GM12878 (cell line): ENCODE measurements at regions not wholly inside any gene's neighbourhood (a gene's known extent, or its start where the extent isn't known, plus 50 kb on each side); places are given as distances from the start of the nearest gene placed in this dataset.

Experiments
- ATAC-seq: fragments of 200-7000 bp; cut with Tn5 transposase; 3 replicates; pipeline ENCODE4 v1.9.1; 2020; ENCODE audit warnings: mild to moderate bottlenecking, moderate library complexity
- BruUV-seq: library from RNA; stranded (reverse); fragments of 400-500 nt; replicated peaks from 2 replicates; lab custom pipeline; 2021; lab: Mats Ljungman, UMichigan
- CTCF ChIA-PET: fragments of 300-600 bp; sonication (Branson Sonifier 250); formaldehyde crosslinking; extraction: SDS; loops from one replicate; lab custom pipeline; 2021; ENCODE audit warnings: inconsistent platforms; lab: Yijun Ruan, JAX
- POLR2A ChIA-PET: fragments of 350-600 bp; formaldehyde crosslinking; extraction: SDS; loops from one replicate; lab custom pipeline; 2021; ENCODE audit warnings: inconsistent platforms; lab: Charles Lee
- RAD21 ChIA-PET: fragments of 300-600 bp; sonication (Branson Sonifier 250); formaldehyde crosslinking; loops from one replicate; lab custom pipeline; 2023; ENCODE audit warnings: antibody characterized with exemption; ENCODE audit not compliant: unreplicated experiment; lab: Charles Lee
- SMC1A ChIA-PET: fragments of 300-600 bp; sonication (Branson Sonifier 250); formaldehyde crosslinking; loops from one replicate; lab custom pipeline; 2023; ENCODE audit not compliant: unreplicated experiment, uncharacterized antibody; lab: Charles Lee
- DNase-seq: peaks from one replicate; pipeline ENCODE4 v3.0.0-alpha.2; 2011; ENCODE audit warnings: low read depth, low spot score
- FAIRE-seq: peaks from 3 replicates; lab custom pipeline; 2011; peaks lifted over from hg19 to GRCh38; lab: Jason Lieb, UNC
- H2AFZ ChIP-seq: 2 replicates; pipeline ENCODE4 v1.6.0; 2011; ENCODE audit warnings: low read depth, low read length, control low read depth; ENCODE audit not compliant: control insufficient read depth
- H3K27ac ChIP-seq: 2 replicates; pipeline ENCODE4 v1.5.1; 2011; ENCODE audit warnings: control low read depth; ENCODE audit not compliant: control insufficient read depth, insufficient read depth
- H3K27me3 ChIP-seq, 2 experiments: replicated peaks in 1 of 2; 2 replicates each; pipeline versions ENCODE4 v1.6.0 to v1.6.1; 2011; ENCODE audit warnings: low read length in 1 of 2; ENCODE audit not compliant: control insufficient read depth in 2 of 2, insufficient read depth in 2 of 2
- H3K36me3 ChIP-seq, 2 experiments: 2 replicates each; pipeline ENCODE4 v1.5.1; 2011; ENCODE audit warnings: low read length in 1 of 2; ENCODE audit not compliant: control insufficient read depth in 2 of 2, insufficient read depth in 2 of 2
- H3K4me1 ChIP-seq: 2 replicates; pipeline ENCODE4 v1.6.1; 2011; ENCODE audit warnings: mild to moderate bottlenecking, low read length, moderate library complexity, mixed read lengths; ENCODE audit not compliant: control insufficient read depth, insufficient read depth
- H3K4me2 ChIP-seq: 2 replicates; pipeline ENCODE4 v1.6.0; 2011; ENCODE audit warnings: control low read depth; ENCODE audit not compliant: control insufficient read depth, insufficient read depth
- H3K4me3 ChIP-seq: fragments of 200-600 bp; sonication (generic); 2 replicates; pipeline ENCODE4 v1.5.1; 2016
- H3K79me2 ChIP-seq: 2 replicates; pipeline ENCODE4 v1.6.0; 2011; ENCODE audit warnings: low read length; ENCODE audit not compliant: control insufficient read depth, insufficient read depth
- H3K9ac ChIP-seq: 2 replicates; pipeline ENCODE4 v1.8.0; 2011; ENCODE audit warnings: low read length, control low read depth, mixed read lengths; ENCODE audit not compliant: control insufficient read depth, insufficient read depth
- H3K9me3 ChIP-seq: replicated peaks from 3 replicates; pipeline ENCODE4 v1.5.1; 2011; ENCODE audit warnings: mild to moderate bottlenecking, low read length; ENCODE audit not compliant: control insufficient read depth, insufficient read depth
- H4K20me1 ChIP-seq: 2 replicates; pipeline ENCODE4 v1.6.0; 2011; ENCODE audit not compliant: control insufficient read depth, insufficient read depth
- CBX3 ChIP-seq: fragments of 200-600 bp; sonication (generic); IDR thresholded peaks from 2 replicates; pipeline ENCODE4 v1.6.1; 2016; ENCODE audit warnings: low read depth, borderline replicate concordance
- CREB1 ChIP-seq: IDR thresholded peaks from 2 replicates; pipeline ENCODE4 v1.6.1; 2012; ENCODE audit warnings: low read depth, mild to moderate bottlenecking, inconsistent platforms
- CREM ChIP-seq: IDR thresholded peaks from 2 replicates; pipeline ENCODE4 v1.6.1; 2014; ENCODE audit warnings: antibody characterized with exemption, low read depth
- HCFC1 ChIP-seq: fragments of 150-350 bp; IDR thresholded peaks from 2 replicates; pipeline ENCODE4 v1.6.1; 2014; ENCODE audit warnings: low read length
- HDAC6 ChIP-seq: fragments of 200-600 bp; sonication (generic); IDR thresholded peaks from one replicate; pipeline ENCODE4 v1.8.0; 2017; ENCODE audit warnings: antibody characterized with exemption; ENCODE audit not compliant: unreplicated experiment
- IKZF1 ChIP-seq: fragments of 450-650 bp; conservative IDR thresholded peaks from 2 replicates; pipeline ENCODE4 v1.6.1; 2017; ENCODE audit warnings: antibody characterized with exemption, mild to moderate bottlenecking
- MTA2 ChIP-seq: fragments of 450-650 bp; IDR thresholded peaks from 2 replicates; pipeline ENCODE4 v1.6.1; 2016; ENCODE audit warnings: low read depth, mild to moderate bottlenecking, moderate library complexity
- NR2C2 ChIP-seq: IDR thresholded peaks from 2 replicates; pipeline ENCODE4 v1.6.1; 2011; ENCODE audit warnings: borderline replicate concordance, low read depth; ENCODE audit not compliant: control insufficient read depth, insufficient read length
- PBX3 ChIP-seq: IDR thresholded peaks from 2 replicates; pipeline ENCODE4 v1.6.1; 2011; ENCODE audit warnings: mild to moderate bottlenecking, low read depth, low read length, moderate library complexity; ENCODE audit not compliant: insufficient replicate concordance
- POLR2AphosphoS5 ChIP-seq: IDR thresholded peaks from 2 replicates; pipeline ENCODE4 v1.6.1; 2011; ENCODE audit warnings: mild to moderate bottlenecking, low read length, inconsistent platforms
- REST ChIP-seq: IDR thresholded peaks from 2 replicates; pipeline ENCODE4 v1.6.1; 2012; ENCODE audit warnings: mild to moderate bottlenecking, low read depth, low read length
- SREBF1 ChIP-seq: IDR thresholded peaks from 2 replicates; pipeline ENCODE4 v1.6.1; 2012; ENCODE audit warnings: mild to moderate bottlenecking, low read length
- SUPT20H ChIP-seq: IDR thresholded peaks from 2 replicates; pipeline ENCODE4 v1.6.1; 2011; ENCODE audit warnings: low read depth, mild to moderate bottlenecking, low read length, moderate library complexity, borderline replicate concordance; ENCODE audit not compliant: control insufficient read depth
- TAF1 ChIP-seq: IDR thresholded peaks from 2 replicates; pipeline ENCODE4 v1.6.1; 2011; ENCODE audit warnings: mild to moderate bottlenecking, low read depth, low read length, borderline replicate concordance
- TBL1XR1 ChIP-seq: IDR thresholded peaks from 2 replicates; pipeline ENCODE4 v1.6.1; 2012; ENCODE audit warnings: low read depth, low read length, improper control_type of control experiment
- ZNF217 ChIP-seq: fragments of 450-650 bp; IDR thresholded peaks from 2 replicates; pipeline ENCODE4 v1.6.1; 2017; ENCODE audit warnings: antibody characterized with exemption, mild to moderate bottlenecking
- ZNF622 ChIP-seq: fragments of 450-650 bp; IDR thresholded peaks from 2 replicates; pipeline ENCODE4 v1.6.1; 2017; ENCODE audit warnings: mild to moderate bottlenecking, inconsistent platforms
- ZSCAN29 ChIP-seq: fragments of 450-650 bp; IDR thresholded peaks from 2 replicates; pipeline ENCODE4 v1.6.1; 2017; ENCODE audit warnings: mild to moderate bottlenecking, moderate library complexity
- in situ Hi-C: fragments of 300-500 bp; cut with MboI; formaldehyde crosslinking; loops from 9 replicates; pipeline ENCODE4 v1.14.3; 2018; ENCODE audit warnings: mixed read lengths
- intact Hi-C: fragments of 100-400 bp; cut with micrococcal nuclease; formaldehyde crosslinking; loops from one replicate; pipeline ENCODE4 v1.14.2; 2022; ENCODE audit not compliant: unreplicated experiment
- TF ChIP-seq, protein P1 (sequence below): IDR thresholded peaks from 2 replicates; pipeline ENCODE4 v1.6.1; 2012; ENCODE audit warnings: low read length, inconsistent platforms

DNA sequence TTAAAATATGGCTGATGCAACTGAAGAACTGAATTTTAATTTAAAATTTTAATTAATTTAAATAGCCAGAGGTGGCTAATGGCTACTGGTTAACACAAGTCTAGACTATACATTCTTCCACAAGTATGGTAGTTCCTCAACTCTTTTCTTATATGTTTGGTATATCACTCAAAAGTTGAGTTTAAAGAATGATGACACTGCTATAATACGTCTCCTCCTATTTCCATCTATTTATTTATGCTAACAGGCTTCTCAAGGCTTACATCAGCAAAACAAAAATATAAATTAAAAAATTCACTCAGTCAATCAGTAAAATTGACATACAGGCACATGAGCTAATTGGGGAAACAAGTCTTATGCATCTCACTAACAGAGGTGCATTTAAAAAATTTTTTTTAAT is 227.9 kb upstream of the PMFBP1 start (continued):
- no peak for TF ChIP-seq REST

- H3K9me3 ChIP-seq = no peaks in the 10 kb centered on the region; the same call in 1 of the 3 replicates
- no TSS peak for BruUV-seq
- DNase-seq (no peak), FAIRE-seq (no peak), ATAC-seq (no peak)
- H2AFZ ChIP-seq = no peak overlapping the region
- POLR2A ChIA-PET = no interaction called here
- H3K36me3 ChIP-seq = no peaks in the 10 kb centered on the region
- no peaks in the 10 kb centered on the region for H3K4me1 ChIP-seq
- RAD21 ChIA-PET = interaction anchor here (0.6 kb wide), 1 partner anchor 614 kb away, joined by 3 read pairs; no protein-coding TSS in a partner anchor
- H3K4me3 ChIP-seq = no peak overlapping the region
- H3K9ac ChIP-seq = no peak overlapping the region
- H3K79me2 ChIP-seq = no peaks in the 10 kb centered on the region
- CTCF ChIA-PET = interaction anchor here (1.0 to 5.5 kb wide), 2 partner anchors 68 to 273 kb away, joined by 3 to 42 read pairs; no protein-coding TSS in a partner anchor
- intact Hi-C loops (no loop called here), in situ Hi-C loops (no loop called here)
- no peaks in the 10 kb centered on the region for H4K20me1 ChIP-seq
- SMC1A ChIA-PET = no interaction called here
- H3K27me3 ChIP-seq = no peaks in the 10 kb centered on the region
- H3K4me2 ChIP-seq = no peak overlapping the region
- H3K27ac ChIP-seq = no peak overlapping the region
- TF ChIP-seq POLR2AphosphoS5 (no peak), TBL1XR1 (no peak), ZSCAN29 (no peak), SUPT20H (no peak), CREB1 (no peak), IKZF1 (no peak), TAF1 (no peak), CBX3 (no peak), ZNF622 (no peak), HCFC1 (no peak), MTA2 (no peak), SREBF1 (no peak), HDAC6 (no peak), PBX3 (no peak), NR2C2 (no peak), ZNF217 (no peak), CREM (no peak)
- TF ChIP-seq, protein P1, sequence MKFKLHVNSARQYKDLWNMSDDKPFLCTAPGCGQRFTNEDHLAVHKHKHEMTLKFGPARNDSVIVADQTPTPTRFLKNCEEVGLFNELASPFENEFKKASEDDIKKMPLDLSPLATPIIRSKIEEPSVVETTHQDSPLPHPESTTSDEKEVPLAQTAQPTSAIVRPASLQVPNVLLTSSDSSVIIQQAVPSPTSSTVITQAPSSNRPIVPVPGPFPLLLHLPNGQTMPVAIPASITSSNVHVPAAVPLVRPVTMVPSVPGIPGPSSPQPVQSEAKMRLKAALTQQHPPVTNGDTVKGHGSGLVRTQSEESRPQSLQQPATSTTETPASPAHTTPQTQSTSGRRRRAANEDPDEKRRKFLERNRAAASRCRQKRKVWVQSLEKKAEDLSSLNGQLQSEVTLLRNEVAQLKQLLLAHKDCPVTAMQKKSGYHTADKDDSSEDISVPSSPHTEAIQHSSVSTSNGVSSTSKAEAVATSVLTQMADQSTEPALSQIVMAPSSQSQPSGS = no peak
These were observed 225.9 kb upstream of the PMFBP1 start for GRCh38 chr16:72397876-72398275.
